HL-60 (cell line): ENCODE measurements at regions not wholly inside any gene's neighbourhood (a gene's known extent, or its start where the extent isn't known, plus 50 kb on each side); places are given as distances from the start of the nearest gene placed in this dataset.

Experiments used
- DNase-seq, 2 experiments: peaks; one replicate each; pipeline ENCODE4 v3.0.0-alpha.2; 2010 to 2020; ENCODE audit warnings: low read depth in 1 of 2, low spot score in 1 of 2
- H3K27ac ChIP-seq: fragments of 250-450 bp; sonication (Bioruptor Pico); replicated peaks from 2 replicates; pipeline ENCODE4 v1.5.1; 2020; ENCODE audit warnings: mild to moderate bottlenecking, moderate library complexity
- H3K27me3 ChIP-seq: fragments of 250-450 bp; sonication (Bioruptor Pico); 2 replicates; pipeline ENCODE4 v1.5.1; 2021; ENCODE audit warnings: mild to moderate bottlenecking, moderate library complexity; ENCODE audit not compliant: insufficient read depth, poor library complexity, severe bottlenecking
- H3K4me3 ChIP-seq: replicated peaks from 2 replicates; pipeline ENCODE4 v1.5.1; 2011; ENCODE audit warnings: mild to moderate bottlenecking, control low read depth, low read length; ENCODE audit not compliant: insufficient read depth
- CTCF ChIP-seq: IDR thresholded peaks from one replicate; pipeline ENCODE4 v1.5.1; 2011; ENCODE audit warnings: low read length, control low read depth, inconsistent platforms; ENCODE audit not compliant: insufficient read depth
- GABPA ChIP-seq: IDR thresholded peaks from 2 replicates; pipeline ENCODE4 v1.6.1; 2012; ENCODE audit warnings: low read depth
- POLR2AphosphoS5 ChIP-seq: IDR thresholded peaks from 2 replicates; pipeline ENCODE4 v1.6.1; 2012; ENCODE audit warnings: low read depth
- REST ChIP-seq: IDR thresholded peaks from 2 replicates; pipeline ENCODE4 v1.6.1; 2012; ENCODE audit warnings: low read depth; ENCODE audit not compliant: insufficient replicate concordance
- SPI1 ChIP-seq: IDR thresholded peaks from 2 replicates; pipeline ENCODE4 v1.6.1; 2012; ENCODE audit warnings: low read depth, mild to moderate bottlenecking, borderline replicate concordance

GRCh38 chr3:541062-541801 lies 344.7 kb downstream of the CHL1 start:
- no peaks in the 10 kb centered on the region for H3K27me3 ChIP-seq
- TF ChIP-seq CTCF (no peak), GABPA (no peak), POLR2AphosphoS5 (no peak)
- no peak overlapping the region for H3K27ac ChIP-seq
- H3K4me3 ChIP-seq, result no peak overlapping the region
- DNase-seq, result no peak

GRCh38 chr3:542021-542420 lies 345.5 kb downstream of the CHL1 start:
- Histone ChIP-seq H3K4me3 (no peak overlapping the region), H3K27ac (no peak overlapping the region), H3K27me3 (no peaks in the 10 kb centered on the region)
- no peak for DNase-seq
- TF ChIP-seq GABPA (no peak), SPI1 (no peak)

GRCh38 chr3:549636-550035 lies 353.1 kb downstream of the CHL1 start:
- no peak for DNase-seq
- H3K27me3 ChIP-seq, result no peaks in the 10 kb centered on the region

GRCh38 chr3:550471-550870 lies 353.9 kb downstream of the CHL1 start:
- Histone ChIP-seq H3K4me3 (no peak overlapping the region), H3K27ac (no peak overlapping the region), H3K27me3 (no peaks in the 10 kb centered on the region)
- no peak for DNase-seq
- TF ChIP-seq REST (no peak), GABPA (no peak), POLR2AphosphoS5 (no peak), SPI1 (no peak), CTCF (no peak)

More at GRCh38 chr3:549636-550035, 353.1 kb downstream of the CHL1 start:
- Histone ChIP-seq H3K27ac (no peak overlapping the region), H3K4me3 (no peak overlapping the region)
- TF ChIP-seq REST (no peak), CTCF (no peak), POLR2AphosphoS5 (no peak), SPI1 (no peak), GABPA (no peak)
